Karpas-422 (cell line): ENCODE measurements at regions not wholly inside any gene's neighbourhood (a gene's known extent, or its start where the extent isn't known, plus 50 kb on each side); places are given as distances from the start of the nearest gene placed in this dataset.
A peak's percentile ranks its signal among the peaks of the same experiment; 100 is the strongest.
"Not testable (repeated sequence)": the region's sequence is repeated elsewhere in the genome, so short reads cannot be mapped to it uniquely, and the experiment has no call there.

Source experiments
- DNase-seq: peaks from one replicate; pipeline ENCODE4 v3.0.0-alpha.2; 2015
- H2AFZ ChIP-seq: fragments of 200-600 bp; sonication (generic); 2 replicates; pipeline ENCODE4 v1.6.1; 2014; ENCODE audit warnings: antibody characterized with exemption, low read length, mixed read lengths
- H3K27ac ChIP-seq: fragments of 200-600 bp; sonication (generic); 2 replicates; pipeline ENCODE4 v1.5.1; 2014; ENCODE audit warnings: mild to moderate bottlenecking, low read length, moderate library complexity
- H3K27me3 ChIP-seq: fragments of 200-600 bp; sonication (generic); 2 replicates; pipeline ENCODE4 v1.6.1; 2014; ENCODE audit warnings: low read length, mixed read lengths
- H3K36me3 ChIP-seq: fragments of 200-600 bp; sonication (generic); 2 replicates; pipeline ENCODE4 v1.6.1; 2014; ENCODE audit warnings: low read length, mixed read lengths; ENCODE audit not compliant: insufficient read depth
- H3K4me1 ChIP-seq: fragments of 200-600 bp; sonication (generic); 2 replicates; pipeline ENCODE4 v1.6.1; 2014; ENCODE audit warnings: mild to moderate bottlenecking, low read length, mixed read lengths
- H3K4me2 ChIP-seq: fragments of 200-600 bp; sonication (generic); 2 replicates; pipeline ENCODE4 v1.6.1; 2014; ENCODE audit warnings: low read length, low read depth, mild to moderate bottlenecking; ENCODE audit not compliant: poor library complexity, severe bottlenecking
- H3K4me3 ChIP-seq: fragments of 200-600 bp; sonication (generic); 2 replicates; pipeline ENCODE4 v1.5.1; 2014; ENCODE audit warnings: mild to moderate bottlenecking, antibody characterized with exemption, low read length, mixed read lengths
- H3K79me2 ChIP-seq: fragments of 200-600 bp; sonication (generic); 2 replicates; pipeline ENCODE4 v1.6.1; 2014; ENCODE audit warnings: mild to moderate bottlenecking, low read length, mixed read lengths
- H3K9ac ChIP-seq: fragments of 200-600 bp; sonication (generic); 2 replicates; pipeline ENCODE4 v1.6.0; 2014; ENCODE audit warnings: low read length
- H3K9me2 ChIP-seq: fragments of 200-600 bp; sonication (generic), shearing (Covaris generic); replicated peaks from 2 replicates; pipeline ENCODE4 v1.6.0; 2014; ENCODE audit warnings: mild to moderate bottlenecking, low read length, moderate library complexity; ENCODE audit not compliant: insufficient read depth
- H3K9me3 ChIP-seq: fragments of 300-700, 200-600 bp; sonication (generic); 2 replicates; pipeline ENCODE4 v1.6.1; 2014; ENCODE audit warnings: low read length, mixed read lengths
- H4K20me1 ChIP-seq: fragments of 200-600 bp; sonication (generic); 2 replicates; pipeline ENCODE4 v1.6.1; 2014; ENCODE audit warnings: mild to moderate bottlenecking, antibody characterized with exemption, low read length, low read depth; ENCODE audit not compliant: insufficient read depth

DNA sequence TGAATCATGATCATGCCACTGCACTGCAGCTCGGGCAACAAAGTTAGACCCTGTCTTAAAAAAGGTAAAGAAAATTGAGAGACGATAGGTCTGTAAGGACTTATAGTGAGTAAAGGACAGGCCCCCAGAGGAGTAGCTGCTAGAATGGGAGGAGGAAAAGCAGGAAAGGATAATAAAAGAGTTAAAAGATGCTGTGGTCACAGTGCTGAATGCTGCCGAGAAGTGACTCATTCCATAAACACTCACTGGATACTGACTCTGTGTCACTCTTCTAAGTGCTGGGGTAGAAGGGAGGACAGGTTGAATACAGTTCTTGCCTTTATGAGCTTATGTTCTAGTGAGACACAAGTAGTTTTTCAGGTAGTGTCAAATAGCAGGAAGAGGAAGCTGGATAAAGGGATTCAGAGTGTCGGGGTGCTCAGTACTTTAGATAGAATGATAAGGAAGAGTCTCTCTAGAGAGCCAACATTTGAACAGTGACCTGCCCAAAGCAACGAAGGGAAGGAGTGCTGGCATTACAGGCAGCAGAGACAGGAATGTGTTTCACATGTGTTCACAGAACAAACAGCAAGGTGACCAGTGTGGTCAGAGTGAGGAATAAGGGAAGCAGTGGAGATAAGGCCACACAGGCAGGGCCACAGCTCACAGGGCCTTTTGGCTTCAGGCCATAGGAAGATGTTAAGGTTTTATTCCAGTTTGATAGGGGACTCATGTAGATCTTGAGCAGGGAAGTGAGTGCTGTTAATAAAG lies 1240.5 kb downstream of the UQCRFS1 start:
- Histone ChIP-seq H3K36me3 (no peaks in the 10 kb centered on the region), H3K79me2 (no peaks in the 10 kb centered on the region), H3K27ac (no peak overlapping the region), H3K4me2 (no peak overlapping the region), H3K9ac (no peak overlapping the region), H3K4me1 (no peaks in the 10 kb centered on the region), H4K20me1 (no peaks in the 10 kb centered on the region), H2AFZ (no peak overlapping the region), H3K9me2 (no peaks in the 10 kb centered on the region), H3K27me3 (no peaks in the 10 kb centered on the region), H3K4me3 (no peak overlapping the region), H3K9me3 (no peaks in the 10 kb centered on the region)
- DNase-seq: no peak

- Histone ChIP-seq H3K79me2 (no peaks in the 10 kb centered on the region), H3K4me2 (no peak overlapping the region), H3K27ac (no peak overlapping the region), H2AFZ (no peak overlapping the region), H3K36me3 (no peaks in the 10 kb centered on the region), H3K9me2 (no peaks in the 10 kb centered on the region), H4K20me1 (no peaks in the 10 kb centered on the region), H3K4me1 (no peaks in the 10 kb centered on the region), H3K4me3 (no peak overlapping the region), H3K9ac (no peak overlapping the region), H3K9me3 (no peaks in the 10 kb centered on the region), H3K27me3 (no peaks in the 10 kb centered on the region)
- no peak for DNase-seq
Measured at GRCh38 chr19:27971869-27972268, 1241.1 kb downstream of the UQCRFS1 start.

GRCh38 chr19:27971071-27971470 lies 1241.9 kb downstream of the UQCRFS1 start:
- Histone ChIP-seq H3K9me3 (no peaks in the 10 kb centered on the region), H3K4me1 (no peaks in the 10 kb centered on the region), H3K36me3 (no peaks in the 10 kb centered on the region), H3K4me3 (no peak overlapping the region), H4K20me1 (no peaks in the 10 kb centered on the region), H3K27ac (no peak overlapping the region), H2AFZ (no peak overlapping the region), H3K9me2 (no peaks in the 10 kb centered on the region), H3K4me2 (no peak overlapping the region), H3K9ac (no peak overlapping the region), H3K79me2 (no peaks in the 10 kb centered on the region), H3K27me3 (no peaks in the 10 kb centered on the region)
- DNase-seq: no peak

DNA sequence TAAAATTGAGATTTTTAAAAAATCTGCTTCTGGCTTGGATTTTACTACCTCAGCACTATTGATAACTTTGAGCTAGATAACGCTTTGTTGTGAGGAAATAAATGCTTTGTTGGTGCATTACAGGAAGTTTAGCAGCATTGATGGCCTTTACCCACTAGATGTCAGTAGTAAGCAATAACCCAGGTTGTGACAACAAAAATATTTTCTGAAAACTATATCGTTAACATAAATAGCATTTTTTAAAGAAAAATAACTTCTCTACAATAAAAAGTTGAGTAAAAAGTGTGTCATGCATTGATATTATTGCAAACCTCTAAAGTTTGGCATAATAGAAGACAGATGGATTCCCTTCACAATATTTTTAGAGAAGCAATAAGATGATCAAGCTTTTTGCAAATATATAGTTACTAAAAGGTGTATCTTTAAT lies 1246.5 kb downstream of the UQCRFS1 start:
- Histone ChIP-seq H3K9me3 (no peaks in the 10 kb centered on the region), H3K4me2 (no peak overlapping the region), H4K20me1 (no peaks in the 10 kb centered on the region), H3K36me3 (no peaks in the 10 kb centered on the region), H3K79me2 (no peaks in the 10 kb centered on the region), H2AFZ (no peak overlapping the region), H3K27ac (no peak overlapping the region), H3K9ac (no peak overlapping the region), H3K4me1 (no peaks in the 10 kb centered on the region), H3K9me2 (no peaks in the 10 kb centered on the region), H3K27me3 (no peaks in the 10 kb centered on the region), H3K4me3 (no peak overlapping the region)
- peak; percentile 57 for DNase-seq

- Histone ChIP-seq H3K4me2 (no peak overlapping the region), H2AFZ (no peak overlapping the region), H4K20me1 (no peaks in the 10 kb centered on the region), H3K9me3 (no peaks in the 10 kb centered on the region), H3K27me3 (no peaks in the 10 kb centered on the region), H3K27ac (no peak overlapping the region), H3K4me1 (no peaks in the 10 kb centered on the region), H3K9ac (no peak overlapping the region), H3K9me2 (no peaks in the 10 kb centered on the region), H3K4me3 (no peak overlapping the region), H3K36me3 (no peaks in the 10 kb centered on the region), H3K79me2 (no peaks in the 10 kb centered on the region)
- DNase-seq: no peak
Measured at GRCh38 chr19:27964185-27964584, 1248.8 kb downstream of the UQCRFS1 start.

GRCh38 chr19:27962264-27962663 lies 1250.7 kb downstream of the UQCRFS1 start:
- Histone ChIP-seq H3K9me2 (no peaks in the 10 kb centered on the region), H3K79me2 (no peaks in the 10 kb centered on the region), H3K27ac (no peak overlapping the region), H3K36me3 (no peaks in the 10 kb centered on the region), H3K4me2 (no peak overlapping the region), H3K4me3 (no peak overlapping the region), H3K27me3 (no peaks in the 10 kb centered on the region), H3K4me1 (no peaks in the 10 kb centered on the region), H3K9ac (no peak overlapping the region), H3K9me3 (no peaks in the 10 kb centered on the region), H2AFZ (no peak overlapping the region), H4K20me1 (no peaks in the 10 kb centered on the region)
- DNase-seq: no peak

DNA sequence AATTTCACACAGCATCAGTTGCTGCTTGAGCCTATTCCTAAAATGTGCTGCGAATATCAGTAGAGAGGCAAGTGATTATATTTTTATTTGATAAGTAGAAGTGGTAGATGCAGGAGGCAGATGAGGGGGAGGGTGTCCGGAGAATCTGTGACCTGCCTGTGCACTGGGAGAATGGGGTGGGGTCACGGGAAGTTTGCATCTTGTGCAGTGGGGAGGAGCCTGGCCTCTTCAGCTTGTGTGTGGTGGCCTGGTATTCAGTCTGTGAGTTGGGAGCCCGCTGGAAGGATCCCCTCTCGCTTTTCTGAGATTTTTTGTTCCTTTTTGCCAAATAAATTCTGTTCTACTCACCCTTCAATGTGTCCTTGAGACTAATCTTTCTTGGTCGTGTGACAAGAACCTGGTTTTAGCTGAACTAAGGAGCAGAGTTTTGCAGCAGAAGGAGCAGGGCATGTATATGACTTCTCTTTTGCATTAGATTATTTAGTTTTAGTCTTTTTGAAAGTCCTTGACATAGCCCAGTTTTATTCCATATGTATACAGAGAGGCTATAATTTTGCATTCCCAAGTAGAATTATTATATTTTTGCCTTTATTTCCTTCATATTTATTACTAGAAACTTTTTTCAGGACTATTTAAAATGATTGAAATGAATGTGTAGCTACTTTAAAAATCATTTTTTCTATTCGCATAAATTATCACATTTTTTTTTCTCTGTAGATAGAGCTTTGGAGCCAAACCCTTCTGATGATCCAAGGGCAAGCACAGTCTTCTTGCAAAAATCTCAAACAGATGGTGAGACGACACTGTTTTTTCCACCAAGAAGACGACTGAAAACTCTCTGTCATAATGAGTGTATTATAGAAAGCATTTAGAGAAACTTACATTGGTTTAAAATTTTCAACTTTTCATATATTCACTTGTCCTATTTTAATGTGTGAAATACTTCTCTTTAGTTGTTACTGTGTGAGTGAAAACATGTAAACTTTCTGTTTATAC lies 1257.2 kb downstream of the UQCRFS1 start:
- H3K9ac ChIP-seq: no peak overlapping the region
- H3K27ac ChIP-seq: no peak overlapping the region
- no peak overlapping the region for H2AFZ ChIP-seq
- H3K4me3 ChIP-seq: no peak overlapping the region
- H4K20me1 ChIP-seq: no peaks in the 10 kb centered on the region
- H3K4me1 ChIP-seq: no peaks in the 10 kb centered on the region
- no peak overlapping the region for H3K4me2 ChIP-seq
- no peaks in the 10 kb centered on the region for H3K79me2 ChIP-seq
- H3K36me3 ChIP-seq: no peaks in the 10 kb centered on the region
- no peaks in the 10 kb centered on the region for H3K27me3 ChIP-seq
- no peak for DNase-seq
- no peaks in the 10 kb centered on the region for H3K9me3 ChIP-seq
- H3K9me2 ChIP-seq: no peaks in the 10 kb centered on the region

GRCh38 chr19:27942607-27943006 lies 1270.3 kb downstream of the UQCRFS1 start:
- H3K9ac ChIP-seq, H3K79me2 ChIP-seq, H3K27me3 ChIP-seq, H3K27ac ChIP-seq, H3K4me2 ChIP-seq, DNase-seq, H3K4me3 ChIP-seq, H3K9me3 ChIP-seq, H2AFZ ChIP-seq, H3K9me2 ChIP-seq, H3K4me1 ChIP-seq, H3K36me3 ChIP-seq, H4K20me1 ChIP-seq: not testable (repeated sequence)
